HG02885 (cell line): ENCODE measurements at regions not wholly inside any gene's neighbourhood (a gene's known extent, or its start where the extent isn't known, plus 50 kb on each side); places are given as distances from the start of the nearest gene placed in this dataset.

ENCODE experiments used
- ATAC-seq: cut with Tn5 transposase; IDR thresholded peaks from one replicate; pipeline ENCODE4 v1.9.1; 2021; ENCODE audit warnings: mild to moderate bottlenecking; ENCODE audit not compliant: unreplicated experiment, poor library complexity

DNA sequence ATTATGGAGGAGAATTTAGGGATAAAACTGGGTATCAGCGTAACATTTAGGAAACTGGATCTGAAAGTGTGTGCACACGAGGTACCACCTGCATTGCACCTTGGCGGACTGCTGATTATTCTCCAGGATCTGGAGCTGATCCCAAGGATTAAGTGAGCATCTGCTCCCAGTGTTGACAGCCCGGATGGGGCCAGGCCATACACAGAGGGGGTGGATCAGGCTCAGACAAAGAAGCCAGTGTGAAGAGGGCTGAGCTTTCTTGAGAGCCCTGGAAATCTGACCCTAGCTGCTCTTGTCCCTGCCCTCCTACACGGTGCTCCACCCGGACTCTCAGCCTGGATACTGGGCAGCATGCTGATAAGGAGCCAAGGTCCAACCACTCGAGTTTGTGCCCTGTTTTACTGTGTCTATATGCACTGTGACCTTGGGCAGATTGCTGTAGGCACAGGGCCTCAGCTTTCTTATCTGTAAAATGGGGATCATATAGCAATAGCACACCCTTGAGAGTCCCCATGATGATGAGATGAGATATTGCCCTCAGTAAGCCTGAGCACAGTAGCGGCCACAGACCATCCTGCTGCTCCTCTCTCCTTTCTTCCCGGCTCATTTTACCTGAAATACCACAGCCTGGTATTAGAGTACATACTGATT, 396.8 kb upstream of the CELF4 start:
- ATAC-seq = no peak

DNA sequence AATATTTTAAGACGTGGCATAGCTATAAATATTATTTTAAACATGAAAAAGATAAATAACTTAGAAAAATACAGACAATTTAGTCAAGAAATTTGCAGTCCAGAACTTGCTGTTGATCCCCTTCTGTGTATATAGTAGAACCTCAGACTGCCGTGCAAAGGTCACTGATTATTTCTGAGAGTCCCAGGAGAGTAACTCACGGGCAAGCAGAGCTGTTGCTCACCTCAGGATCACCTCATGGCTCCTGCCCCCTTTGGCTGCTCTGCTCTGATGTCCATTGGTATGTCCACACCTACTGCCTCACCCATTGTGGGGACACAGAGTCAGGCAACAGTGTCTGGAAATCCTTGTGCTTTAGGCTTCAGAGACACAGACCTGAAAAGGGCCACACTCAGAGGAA, 392.9 kb upstream of the CELF4 start:
- no peak for ATAC-seq

- no peak for ATAC-seq
Measured at GRCh38 chr18:37956902-37957301, 391.3 kb upstream of the CELF4 start.

DNA sequence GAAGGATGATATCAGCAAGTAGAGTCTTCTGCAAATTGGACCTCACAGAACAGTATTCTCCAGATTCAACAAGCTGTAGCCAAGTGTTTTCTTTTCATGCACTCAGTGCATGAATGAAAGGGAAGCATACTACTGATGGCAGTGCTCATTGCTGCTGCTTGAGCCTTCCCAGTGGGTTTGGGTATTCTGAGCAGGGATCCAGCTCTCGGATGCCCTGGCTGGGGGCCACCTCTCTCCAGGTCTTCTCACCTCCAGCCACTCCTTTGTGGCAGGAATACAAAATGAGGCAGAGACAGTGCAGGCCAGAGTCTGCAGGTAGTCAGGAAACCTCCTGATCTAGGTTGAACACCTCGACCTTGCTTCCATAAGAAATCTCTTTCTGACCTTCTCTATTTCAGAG, 390.4 kb upstream of the CELF4 start:
- no peak for ATAC-seq

- ATAC-seq = no peak
Measured at GRCh38 chr18:37955201-37955600, 389.6 kb upstream of the CELF4 start.

GRCh38 chr18:37953876-37954275, 388.3 kb upstream of the CELF4 start:
- no peak for ATAC-seq

GRCh38 chr18:37948471-37948870, 382.9 kb upstream of the CELF4 start:
- ATAC-seq = no peak

- ATAC-seq = no peak
Measured at GRCh38 chr18:37946324-37946723, 380.7 kb upstream of the CELF4 start.

DNA sequence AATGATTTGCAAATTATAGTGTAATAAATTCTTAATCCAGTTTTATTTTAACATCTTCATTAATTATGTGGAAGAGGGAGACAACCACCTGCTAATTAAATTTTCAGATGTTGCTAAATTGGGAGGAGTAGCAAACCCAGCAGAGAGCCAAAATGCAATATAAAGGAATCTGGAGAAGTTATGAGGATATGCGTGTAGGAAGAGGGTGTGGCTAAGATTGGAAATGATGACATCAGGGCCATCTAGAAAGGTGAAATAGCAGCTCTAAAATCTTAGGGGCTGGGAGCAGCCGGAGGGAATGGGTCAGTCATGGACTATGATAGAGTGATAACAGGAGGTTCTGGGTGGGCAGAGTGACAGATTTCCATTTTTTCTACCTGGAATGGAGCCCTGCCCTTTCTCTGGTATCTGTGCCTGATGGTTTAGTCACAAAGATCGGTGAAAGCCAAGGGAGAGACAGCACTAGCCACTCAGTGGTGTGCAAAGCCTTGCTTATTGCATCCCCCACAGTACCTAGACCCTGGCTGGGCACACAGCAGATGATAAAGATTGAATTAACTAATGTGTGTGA, 379.2 kb upstream of the CELF4 start:
- no peak for ATAC-seq

- ATAC-seq = no peak
Measured at GRCh38 chr18:37937287-37937686, 371.7 kb upstream of the CELF4 start.

DNA sequence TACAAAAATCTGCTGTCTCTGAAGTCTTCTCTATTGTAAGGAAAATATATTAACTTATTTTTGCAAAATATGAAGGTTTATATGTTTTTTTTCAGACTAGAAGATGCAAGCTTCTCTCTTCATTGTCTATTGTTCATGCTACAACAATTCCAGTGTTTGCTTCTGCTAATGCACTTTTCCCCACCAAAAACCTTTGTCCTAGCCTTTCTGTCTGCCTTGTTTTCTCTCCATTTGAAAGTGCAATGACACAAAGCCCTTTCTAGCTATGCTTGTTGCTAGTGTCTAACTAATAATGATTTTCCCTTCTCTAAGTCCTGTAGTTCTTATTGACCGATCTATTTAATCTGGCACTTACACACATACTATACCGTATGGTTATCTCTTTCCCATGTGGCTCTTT, 369.5 kb upstream of the CELF4 start:
- ATAC-seq = no peak

GRCh38 chr18:37930640-37931039, 365.0 kb upstream of the CELF4 start:
- no peak for ATAC-seq

DNA sequence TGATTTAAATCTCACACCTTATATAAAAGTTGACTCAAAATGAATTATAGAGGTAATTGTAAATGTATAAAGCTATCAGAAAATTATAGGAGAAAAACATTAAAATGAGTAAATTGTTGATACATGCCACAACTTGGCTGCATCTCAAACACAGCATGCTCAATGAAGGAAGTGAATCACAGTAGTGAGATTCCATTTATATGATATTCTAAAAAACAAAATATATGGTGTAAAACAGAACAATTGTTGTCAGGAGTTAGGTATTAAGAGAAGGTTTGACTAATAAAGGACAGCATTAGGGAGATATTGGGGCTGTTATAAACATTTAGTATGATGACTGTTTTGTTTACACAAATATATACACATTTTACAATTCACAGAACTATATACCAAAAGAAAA, 356.6 kb upstream of the CELF4 start:
- ATAC-seq = no peak

DNA sequence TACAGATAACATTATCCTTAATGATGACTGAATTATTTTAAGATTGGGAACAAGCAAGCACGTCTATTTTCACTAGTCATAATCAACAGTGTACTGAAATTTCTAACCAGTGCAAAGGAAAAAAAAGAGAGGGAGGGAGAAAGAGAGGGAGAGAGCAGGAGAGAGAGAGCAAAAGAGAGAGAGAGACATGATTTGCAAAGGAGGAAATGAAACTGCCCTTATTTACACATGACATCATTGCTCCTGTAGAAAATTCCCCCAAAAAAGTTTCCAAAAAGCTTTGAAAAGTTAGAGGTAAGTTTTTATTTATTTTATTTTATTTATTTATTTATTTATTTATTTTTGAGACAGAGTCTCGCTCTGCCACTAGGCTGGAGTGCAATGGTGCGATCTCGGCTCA, 355.3 kb upstream of the CELF4 start:
- no peak for ATAC-seq

DNA sequence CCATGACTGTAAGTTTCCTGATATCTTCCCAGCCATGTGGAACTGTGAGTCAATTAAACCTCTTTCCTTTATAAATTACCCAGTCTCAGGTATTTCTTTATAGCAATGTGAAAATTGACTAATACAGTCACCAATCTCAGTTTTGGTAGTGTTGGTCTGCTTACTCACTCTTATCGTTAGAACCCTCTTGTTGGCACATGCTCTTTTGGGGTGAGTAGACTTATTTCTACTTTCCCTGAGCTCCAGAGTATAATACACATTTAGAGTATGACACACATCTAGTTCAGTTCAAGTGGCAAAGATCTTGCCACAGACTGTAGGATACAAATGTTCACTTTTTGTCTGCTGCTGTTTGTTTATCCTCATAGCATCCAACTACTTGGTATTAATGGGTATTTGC, 347.5 kb upstream of the CELF4 start:
- no peak for ATAC-seq

GRCh38 chr18:37902344-37902743, 336.7 kb upstream of the CELF4 start:
- no peak for ATAC-seq

DNA sequence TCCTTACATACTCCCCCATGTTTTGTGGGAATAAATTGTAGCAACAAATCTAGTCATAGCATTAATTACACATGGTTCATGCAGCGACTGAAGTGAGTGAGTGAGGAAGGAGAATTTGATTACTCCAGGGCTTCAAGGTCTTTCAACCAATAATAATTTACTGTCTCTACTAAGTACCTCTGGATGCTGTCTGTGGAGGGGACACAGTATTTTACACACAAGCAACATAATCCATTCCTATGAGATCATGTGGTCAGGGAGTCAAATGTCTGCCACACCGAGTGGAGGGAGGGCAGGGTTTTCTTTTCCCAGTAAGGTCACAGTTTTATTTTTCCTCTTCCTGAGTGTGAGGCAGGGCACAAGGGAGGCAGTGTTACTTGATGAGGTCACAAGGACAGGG, 334.7 kb upstream of the CELF4 start:
- no peak for ATAC-seq

GRCh38 chr18:37889963-37890362, 324.4 kb upstream of the CELF4 start:
- no peak for ATAC-seq

- ATAC-seq = no peak
Measured at GRCh38 chr18:37874721-37875120, 309.1 kb upstream of the CELF4 start.

DNA sequence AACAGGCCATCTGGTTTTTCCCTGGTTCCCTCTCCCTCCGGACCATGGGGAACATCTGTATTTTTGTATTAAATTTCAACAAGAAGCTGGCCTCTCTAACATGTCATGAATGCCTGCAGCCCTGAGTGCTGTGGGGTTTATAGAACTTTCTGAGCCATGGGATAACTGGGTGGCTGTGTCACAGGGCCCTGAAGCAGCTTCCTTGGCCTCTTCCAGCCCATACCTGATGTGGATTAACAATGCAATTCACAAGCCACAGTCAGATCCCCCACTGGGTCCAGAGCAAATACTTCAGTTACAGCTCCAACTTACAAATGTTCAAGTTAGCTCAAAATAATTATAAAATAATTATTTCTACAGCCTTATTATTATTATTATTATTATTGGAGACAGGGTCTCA, 307.8 kb upstream of the CELF4 start:
- no peak for ATAC-seq

DNA sequence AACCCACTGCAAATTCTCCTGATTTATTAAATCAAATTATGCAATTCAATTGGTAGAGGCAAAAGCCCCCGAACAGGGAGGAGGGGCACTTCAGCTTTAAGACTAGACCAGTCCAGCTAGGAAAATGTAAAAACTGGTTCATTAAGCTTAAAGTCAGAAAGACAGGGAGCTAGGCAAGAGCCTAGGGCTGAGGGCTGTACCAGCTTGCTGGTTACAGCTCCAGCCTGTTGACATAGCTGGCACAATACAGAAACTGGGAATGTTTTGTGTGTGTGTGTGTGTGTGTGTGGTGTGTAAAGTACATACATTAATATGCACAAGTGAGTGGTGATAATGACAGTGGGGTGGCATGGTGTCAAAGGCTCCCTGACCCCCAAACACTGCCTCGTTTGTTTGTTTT, 307.0 kb upstream of the CELF4 start:
- no peak for ATAC-seq

DNA sequence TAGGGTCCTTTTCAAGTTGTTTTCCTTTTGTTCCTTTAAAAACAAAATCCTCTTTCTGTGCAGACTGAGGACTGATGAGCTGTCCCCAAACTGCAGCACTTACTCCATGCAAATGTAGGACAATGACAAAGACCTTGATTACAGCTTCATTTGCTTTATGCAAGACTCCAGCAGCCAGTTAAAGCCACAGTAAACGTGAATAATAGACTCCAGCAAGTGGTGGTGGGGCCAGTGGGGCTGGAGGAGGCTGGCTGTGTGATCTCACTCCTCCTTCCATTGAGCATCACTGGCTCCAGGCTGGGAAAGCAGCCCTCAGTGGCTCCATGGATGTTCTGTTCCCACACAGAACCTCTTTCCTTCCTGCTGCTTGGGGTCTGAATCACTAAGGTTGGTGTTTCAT, 306.0 kb upstream of the CELF4 start:
- ATAC-seq = no peak

GRCh38 chr18:37869051-37869450, 303.5 kb upstream of the CELF4 start:
- no peak for ATAC-seq
